ENCODE measurements at regions not wholly inside any gene's neighbourhood (a gene's known extent, or its start where the extent isn't known, plus 50 kb on each side); places are given as distances from the start of the nearest gene placed in this dataset.

DNA sequence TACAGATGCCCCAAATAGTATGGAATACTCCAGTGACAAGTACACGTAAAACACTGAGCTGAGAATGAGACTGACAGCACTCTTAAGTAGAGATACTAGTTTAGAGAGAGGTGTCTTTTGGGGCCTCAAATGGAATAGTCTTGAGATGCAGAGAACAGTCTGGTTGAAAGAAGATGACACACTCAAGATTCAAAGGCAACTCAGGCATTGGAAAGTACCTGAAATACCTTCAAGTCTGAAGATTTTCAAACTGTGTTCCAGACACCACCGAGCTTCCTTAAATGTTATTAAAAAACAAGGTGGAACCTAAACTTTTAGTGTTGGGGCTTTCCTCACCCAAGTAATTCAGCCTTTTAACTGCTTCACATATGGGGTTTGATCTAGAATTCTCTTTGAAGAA, 437.7 kb downstream of the OMA1 start:
- ChIA-PET CTCF (interaction anchor here (0.9 to 10.4 kb wide), 6 partner anchors 9 to 141 kb away, joined by 3 to 164 read pairs (median 4); no protein-coding TSS in a partner anchor), POLR2A (interaction anchor here (0.8 to 5.0 kb wide), 5 partner anchors 8 to 49 kb away, joined by 3 to 64 read pairs (median 4); no protein-coding TSS in a partner anchor)
- no peak for TF ChIP-seq POLR2AphosphoS5 (IDR thresholded peaks at IDR 0.05; ENCODE audit: low read length)
- no peak for TF ChIP-seq TCF12 (IDR thresholded peaks at IDR 0.05; ENCODE audit: low read depth, low read length)
- TF ChIP-seq HDGF (IDR thresholded peaks at IDR 0.05), result no peak
- TF ChIP-seq, protein P1, sequence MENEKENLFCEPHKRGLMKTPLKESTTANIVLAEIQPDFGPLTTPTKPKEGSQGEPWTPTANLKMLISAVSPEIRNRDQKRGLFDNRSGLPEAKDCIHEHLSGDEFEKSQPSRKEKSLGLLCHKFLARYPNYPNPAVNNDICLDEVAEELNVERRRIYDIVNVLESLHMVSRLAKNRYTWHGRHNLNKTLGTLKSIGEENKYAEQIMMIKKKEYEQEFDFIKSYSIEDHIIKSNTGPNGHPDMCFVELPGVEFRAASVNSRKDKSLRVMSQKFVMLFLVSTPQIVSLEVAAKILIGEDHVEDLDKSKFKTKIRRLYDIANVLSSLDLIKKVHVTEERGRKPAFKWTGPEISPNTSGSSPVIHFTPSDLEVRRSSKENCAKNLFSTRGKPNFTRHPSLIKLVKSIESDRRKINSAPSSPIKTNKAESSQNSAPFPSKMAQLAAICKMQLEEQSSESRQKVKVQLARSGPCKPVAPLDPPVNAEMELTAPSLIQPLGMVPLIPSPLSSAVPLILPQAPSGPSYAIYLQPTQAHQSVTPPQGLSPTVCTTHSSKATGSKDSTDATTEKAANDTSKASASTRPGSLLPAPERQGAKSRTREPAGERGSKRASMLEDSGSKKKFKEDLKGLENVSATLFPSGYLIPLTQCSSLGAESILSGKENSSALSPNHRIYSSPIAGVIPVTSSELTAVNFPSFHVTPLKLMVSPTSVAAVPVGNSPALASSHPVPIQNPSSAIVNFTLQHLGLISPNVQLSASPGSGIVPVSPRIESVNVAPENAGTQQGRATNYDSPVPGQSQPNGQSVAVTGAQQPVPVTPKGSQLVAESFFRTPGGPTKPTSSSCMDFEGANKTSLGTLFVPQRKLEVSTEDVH (IDR thresholded peaks at IDR 0.05; ENCODE audit: low read depth, partially characterized antibody), result no peak
- TF ChIP-seq, protein P2, sequence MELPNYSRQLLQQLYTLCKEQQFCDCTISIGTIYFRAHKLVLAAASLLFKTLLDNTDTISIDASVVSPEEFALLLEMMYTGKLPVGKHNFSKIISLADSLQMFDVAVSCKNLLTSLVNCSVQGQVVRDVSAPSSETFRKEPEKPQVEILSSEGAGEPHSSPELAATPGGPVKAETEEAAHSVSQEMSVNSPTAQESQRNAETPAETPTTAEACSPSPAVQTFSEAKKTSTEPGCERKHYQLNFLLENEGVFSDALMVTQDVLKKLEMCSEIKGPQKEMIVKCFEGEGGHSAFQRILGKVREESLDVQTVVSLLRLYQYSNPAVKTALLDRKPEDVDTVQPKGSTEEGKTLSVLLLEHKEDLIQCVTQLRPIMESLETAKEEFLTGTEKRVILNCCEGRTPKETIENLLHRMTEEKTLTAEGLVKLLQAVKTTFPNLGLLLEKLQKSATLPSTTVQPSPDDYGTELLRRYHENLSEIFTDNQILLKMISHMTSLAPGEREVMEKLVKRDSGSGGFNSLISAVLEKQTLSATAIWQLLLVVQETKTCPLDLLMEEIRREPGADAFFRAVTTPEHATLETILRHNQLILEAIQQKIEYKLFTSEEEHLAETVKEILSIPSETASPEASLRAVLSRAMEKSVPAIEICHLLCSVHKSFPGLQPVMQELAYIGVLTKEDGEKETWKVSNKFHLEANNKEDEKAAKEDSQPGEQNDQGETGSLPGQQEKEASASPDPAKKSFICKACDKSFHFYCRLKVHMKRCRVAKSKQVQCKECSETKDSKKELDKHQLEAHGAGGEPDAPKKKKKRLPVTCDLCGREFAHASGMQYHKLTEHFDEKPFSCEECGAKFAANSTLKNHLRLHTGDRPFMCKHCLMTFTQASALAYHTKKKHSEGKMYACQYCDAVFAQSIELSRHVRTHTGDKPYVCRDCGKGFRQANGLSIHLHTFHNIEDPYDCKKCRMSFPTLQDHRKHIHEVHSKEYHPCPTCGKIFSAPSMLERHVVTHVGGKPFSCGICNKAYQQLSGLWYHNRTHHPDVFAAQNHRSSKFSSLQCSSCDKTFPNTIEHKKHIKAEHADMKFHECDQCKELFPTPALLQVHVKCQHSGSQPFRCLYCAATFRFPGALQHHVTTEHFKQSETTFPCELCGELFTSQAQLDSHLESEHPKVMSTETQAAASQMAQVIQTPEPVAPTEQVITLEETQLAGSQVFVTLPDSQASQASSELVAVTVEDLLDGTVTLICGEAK (IDR thresholded peaks at IDR 0.05; ENCODE audit: borderline replicate concordance), result no peak
- no peak for TF ChIP-seq MYC (IDR thresholded peaks at IDR 0.05; ENCODE audit: insufficient read depth, insufficient read length, insufficient replicate concordance, low read length, severe bottlenecking)
- TF ChIP-seq, protein P3, sequence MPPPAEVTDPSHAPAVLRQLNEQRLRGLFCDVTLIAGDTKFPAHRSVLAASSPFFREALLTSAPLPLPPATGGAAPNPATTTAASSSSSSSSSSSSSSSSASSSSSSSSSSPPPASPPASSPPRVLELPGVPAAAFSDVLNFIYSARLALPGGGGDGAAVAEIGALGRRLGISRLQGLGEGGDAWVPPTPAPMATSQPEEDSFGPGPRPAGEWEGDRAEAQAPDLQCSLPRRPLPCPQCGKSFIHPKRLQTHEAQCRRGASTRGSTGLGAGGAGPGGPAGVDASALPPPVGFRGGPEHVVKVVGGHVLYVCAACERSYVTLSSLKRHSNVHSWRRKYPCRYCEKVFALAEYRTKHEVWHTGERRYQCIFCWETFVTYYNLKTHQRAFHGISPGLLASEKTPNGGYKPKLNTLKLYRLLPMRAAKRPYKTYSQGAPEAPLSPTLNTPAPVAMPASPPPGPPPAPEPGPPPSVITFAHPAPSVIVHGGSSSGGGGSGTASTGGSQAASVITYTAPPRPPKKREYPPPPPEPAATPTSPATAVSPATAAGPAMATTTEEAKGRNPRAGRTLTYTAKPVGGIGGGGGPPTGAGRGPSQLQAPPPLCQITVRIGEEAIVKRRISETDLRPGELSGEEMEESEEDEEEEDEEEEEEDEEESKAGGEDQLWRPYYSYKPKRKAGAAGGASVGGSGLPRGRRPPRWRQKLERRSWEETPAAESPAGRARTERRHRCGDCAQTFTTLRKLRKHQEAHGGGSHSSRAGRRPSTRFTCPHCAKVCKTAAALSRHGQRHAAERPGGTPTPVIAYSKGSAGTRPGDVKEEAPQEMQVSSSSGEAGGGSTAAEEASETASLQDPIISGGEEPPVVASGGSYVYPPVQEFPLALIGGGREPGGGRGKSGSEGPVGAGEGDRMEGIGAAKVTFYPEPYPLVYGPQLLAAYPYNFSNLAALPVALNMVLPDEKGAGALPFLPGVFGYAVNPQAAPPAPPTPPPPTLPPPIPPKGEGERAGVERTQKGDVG (CRISPR knock-in tag; IDR thresholded peaks at IDR 0.05), result no peak
- no peak; the same call in 1 of the 2 replicates for TF ChIP-seq ZNF217 (IDR thresholded peaks at IDR 0.05)
- no peak for TF ChIP-seq ETV6 (conservative IDR thresholded peaks at IDR 0.05 in 1 of 2, IDR thresholded peaks at IDR 0.05 in 1 of 2; ENCODE audit: borderline replicate concordance in 1 of 2, low read depth in 1 of 2)
- TF ChIP-seq, protein P4, sequence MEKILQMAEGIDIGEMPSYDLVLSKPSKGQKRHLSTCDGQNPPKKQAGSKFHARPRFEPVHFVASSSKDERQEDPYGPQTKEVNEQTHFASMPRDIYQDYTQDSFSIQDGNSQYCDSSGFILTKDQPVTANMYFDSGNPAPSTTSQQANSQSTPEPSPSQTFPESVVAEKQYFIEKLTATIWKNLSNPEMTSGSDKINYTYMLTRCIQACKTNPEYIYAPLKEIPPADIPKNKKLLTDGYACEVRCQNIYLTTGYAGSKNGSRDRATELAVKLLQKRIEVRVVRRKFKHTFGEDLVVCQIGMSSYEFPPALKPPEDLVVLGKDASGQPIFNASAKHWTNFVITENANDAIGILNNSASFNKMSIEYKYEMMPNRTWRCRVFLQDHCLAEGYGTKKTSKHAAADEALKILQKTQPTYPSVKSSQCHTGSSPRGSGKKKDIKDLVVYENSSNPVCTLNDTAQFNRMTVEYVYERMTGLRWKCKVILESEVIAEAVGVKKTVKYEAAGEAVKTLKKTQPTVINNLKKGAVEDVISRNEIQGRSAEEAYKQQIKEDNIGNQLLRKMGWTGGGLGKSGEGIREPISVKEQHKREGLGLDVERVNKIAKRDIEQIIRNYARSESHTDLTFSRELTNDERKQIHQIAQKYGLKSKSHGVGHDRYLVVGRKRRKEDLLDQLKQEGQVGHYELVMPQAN (conservative IDR thresholded peaks at IDR 0.05), result no peak
- no peak for TF ChIP-seq EED (IDR thresholded peaks at IDR 0.05; ENCODE audit: low read depth)

More for the DNA sequence above, 437.7 kb downstream of the OMA1 start:
- no peak overlapping the region for H3K4me2 ChIP-seq (ENCODE audit: control insufficient read depth, insufficient read depth)
- H3K27me3 ChIP-seq (replicated peaks in 1 of 2; ENCODE audit: control insufficient read depth in 2 of 2, insufficient read depth in 2 of 2, low read length in 1 of 2), result no peaks in the 10 kb centered on the region
- no peak overlapping the region for H3K4me3 ChIP-seq
- ChIA-PET RAD21 (ENCODE audit: unreplicated experiment) (interaction anchor here (1.0 to 11.1 kb wide), 8 partner anchors 16 to 56 kb away, joined by 3 to 202 read pairs (median 8); no protein-coding TSS in a partner anchor), SMC1A (ENCODE audit: uncharacterized antibody, unreplicated experiment) (interaction anchor here (1.0 to 9.5 kb wide), 15 partner anchors 10 to 464 kb away, joined by 3 to 258 read pairs (median 5); no protein-coding TSS in a partner anchor)
- in situ Hi-C loops (cut with MboI), result no loop called here
- intact Hi-C loops (cut with micrococcal nuclease; ENCODE audit: unreplicated experiment), result no loop called here
- BruUV-seq (replicated peaks), result no TSS peak
- 0% methylated on average over 2 of the region's 2 CpGs for WGBS (ENCODE audit: insufficient coverage, insufficient replicate concordance, low lambda C conversion rate, missing lambda C conversion rate)
- H3K27ac ChIP-seq (ENCODE audit: control insufficient read depth, insufficient read depth), result peak overlapping the region; percentile 65
- H2AFZ ChIP-seq (ENCODE audit: control insufficient read depth, low read depth, low read length), result no peak overlapping the region
- no peaks in the 10 kb centered on the region for H3K79me2 ChIP-seq (ENCODE audit: control insufficient read depth, insufficient read depth, low read length)
- DNase-seq (ENCODE audit: low read depth, low spot score) (peak; percentile 37), FAIRE-seq (no peak), ATAC-seq (peak; percentile 67)
- no peaks in the 10 kb centered on the region for H4K20me1 ChIP-seq (ENCODE audit: control insufficient read depth, insufficient read depth)
- H3K36me3 ChIP-seq (ENCODE audit: control insufficient read depth in 2 of 2, insufficient read depth in 2 of 2, low read length in 1 of 2), result no peaks in the 10 kb centered on the region
- peaks cover 21% of the 10 kb centered on the region for H3K4me1 ChIP-seq (ENCODE audit: control insufficient read depth, insufficient read depth, low read length)
- no peaks in the 10 kb centered on the region for H3K9me3 ChIP-seq (replicated peaks; ENCODE audit: control insufficient read depth, insufficient read depth, low read length)
- H3K9ac ChIP-seq (ENCODE audit: control insufficient read depth, insufficient read depth, low read length), result no peak overlapping the region

All from GM12878 (cell line).